ENCODE measurements at regions not wholly inside any gene's neighbourhood (a gene's known extent, or its start where the extent isn't known, plus 50 kb on each side); places are given as distances from the start of the nearest gene placed in this dataset.

- H3K14ac ChIP-seq (ENCODE audit: insufficient read length): no peak overlapping the region
- H4K8ac ChIP-seq (ENCODE audit: extremely low read depth, insufficient read depth, low read length): no peak overlapping the region
- H4K5ac ChIP-seq (ENCODE audit: insufficient read length, low read depth, low read length): no peak overlapping the region
- no peak overlapping the region for H3K4me3 ChIP-seq (ENCODE audit: extremely low read depth in 1 of 4, insufficient read depth in 2 of 4, low read depth in 3 of 4, low read length in 4 of 4)
- H3K36me3 ChIP-seq (ENCODE audit: control insufficient read depth in 2 of 4, insufficient read depth in 4 of 4, low read length in 3 of 4): no peaks in the 10 kb centered on the region
- no peaks in the 10 kb centered on the region for H4K20me1 ChIP-seq (replicated peaks in 1 of 2; ENCODE audit: control insufficient read depth in 1 of 2, insufficient read depth in 2 of 2, low read length in 2 of 2)
- no peak overlapping the region for H2BK20ac ChIP-seq (ENCODE audit: low read length)
- no peak for TF ChIP-seq TEAD4 (IDR thresholded peaks at IDR 0.05; ENCODE audit: low read depth, low read length)
- no peak for TF ChIP-seq SUZ12 (IDR thresholded peaks at IDR 0.05; ENCODE audit: low read length)
- no peak for TF ChIP-seq RAD21 (IDR thresholded peaks at IDR 0.05 in 1 of 2, conservative IDR thresholded peaks at IDR 0.05 in 1 of 2; ENCODE audit: low read depth in 2 of 2, low read length in 2 of 2)
- TF ChIP-seq FOSL1 (IDR thresholded peaks at IDR 0.05; ENCODE audit: insufficient read depth, low read depth, low read length): no peak
- TF ChIP-seq CHD2 (IDR thresholded peaks at IDR 0.05; ENCODE audit: low read length): no peak
- TF ChIP-seq MAFK (IDR thresholded peaks at IDR 0.05; ENCODE audit: low read depth, low read length): no peak
- no peak for TF ChIP-seq SRF (IDR thresholded peaks at IDR 0.05; ENCODE audit: low read depth, low read length)
- TF ChIP-seq EGR1 (IDR thresholded peaks at IDR 0.05; ENCODE audit: borderline replicate concordance, low read depth, low read length): no peak
- TF ChIP-seq TBP (IDR thresholded peaks at IDR 0.05; ENCODE audit: low read depth, low read length): no peak
- no peak for TF ChIP-seq SIX5 (IDR thresholded peaks at IDR 0.05; ENCODE audit: low read depth, low read length)
- no peak for TF ChIP-seq YY1 (IDR thresholded peaks at IDR 0.05; ENCODE audit: low read depth, low read length)
- no peak overlapping the region for H3K4ac ChIP-seq (replicated peaks; ENCODE audit: insufficient read length, low read depth, low read length)
- 90% methylated on average over 1 of the region's 1 CpG; no CpG with 5 or more reads in 1 of the 2 experiments for WGBS, 2 experiments (ENCODE audit: extremely low coverage in 1 of 2, insufficient coverage in 1 of 2, insufficient read length in 1 of 2, insufficient replicate concordance in 2 of 2, low coverage in 1 of 2, low lambda C conversion rate in 2 of 2, missing lambda C conversion rate in 1 of 2)
- no peaks in the 10 kb centered on the region for H3K9me3 ChIP-seq (ENCODE audit: insufficient read depth in 2 of 2, low read depth in 1 of 2, low read length in 1 of 2)
- ChIA-PET POLR2A (ENCODE audit: partially characterized antibody) (no interaction called here), CTCF (ENCODE audit: partially characterized antibody) (interaction anchor here (1.1 kb wide), 1 partner anchor 12 kb away, joined by 3 read pairs; no protein-coding TSS in a partner anchor)
- H2BK15ac ChIP-seq (ENCODE audit: low read length): no peak overlapping the region
- H3K9ac ChIP-seq (replicated peaks in 1 of 4; ENCODE audit: extremely low read depth in 1 of 4, low read depth in 3 of 4, low read length in 3 of 4): no peak overlapping the region
- no peak overlapping the region for H2AK5ac ChIP-seq (ENCODE audit: low read depth, low read length)
- H3K27me3 ChIP-seq (replicated peaks in 1 of 4; ENCODE audit: control insufficient read depth in 3 of 4, extremely low read depth in 1 of 4, insufficient read depth in 3 of 4, low read length in 3 of 4): no peaks in the 10 kb centered on the region
- H2BK120ac ChIP-seq (replicated peaks; ENCODE audit: low read depth, low read length): no peak overlapping the region
- no peak overlapping the region for H2BK5ac ChIP-seq (ENCODE audit: low read depth, low read length)
- H3K79me1 ChIP-seq (ENCODE audit: low read depth, low read length): no peaks in the 10 kb centered on the region
- no peaks in the 10 kb centered on the region for H3K79me2 ChIP-seq (ENCODE audit: control insufficient read depth in 1 of 2, insufficient read depth in 2 of 2, low read length in 2 of 2)
- DNase-seq (ENCODE audit: low read depth in 1 of 2, low spot score in 2 of 2) (no peak), FAIRE-seq (no peak)
- peaks cover 0 to 3% (median under 1%) of the 10 kb centered on the region in 4 experiments; a peak in 1 of 7 replicates for H3K4me1 ChIP-seq (replicated peaks in 1 of 4; ENCODE audit: control insufficient read depth in 3 of 4, insufficient read depth in 4 of 4, low read length in 3 of 4)
- H4K91ac ChIP-seq (replicated peaks; ENCODE audit: insufficient read length, low read length): no peak overlapping the region
- H3K56ac ChIP-seq (replicated peaks; ENCODE audit: insufficient read length, low read depth, low read length): no peak overlapping the region
- H3K27ac ChIP-seq (ENCODE audit: low read depth, low read length): no peak overlapping the region
- H3K4me2 ChIP-seq (ENCODE audit: insufficient read depth in 1 of 2, low read depth in 2 of 2, low read length in 2 of 2): no peak overlapping the region
- H3K23me2 ChIP-seq (ENCODE audit: low read depth, low read length): no peaks in the 10 kb centered on the region; the same call in 1 of the 2 replicates
- H3K23ac ChIP-seq (ENCODE audit: insufficient read length): no peak overlapping the region
- H2AFZ ChIP-seq (ENCODE audit: low read length): no peak overlapping the region
- H2BK12ac ChIP-seq (ENCODE audit: low read depth, low read length): no peak overlapping the region
- H3K18ac ChIP-seq (ENCODE audit: extremely low read depth, low read length): no peak overlapping the region
Measured at GRCh38 chr20:40579701-40580100, 109.3 kb downstream of the MAFB start.
